HT1080 (cell line): ENCODE measurements at regions not wholly inside any gene's neighbourhood (a gene's known extent, or its start where the extent isn't known, plus 50 kb on each side); places are given as distances from the start of the nearest gene placed in this dataset.
"Not testable (repeated sequence)": the region's sequence is repeated elsewhere in the genome, so short reads cannot be mapped to it uniquely, and the experiment has no call there.

Experiments
- DNase-seq: peaks from one replicate; pipeline ENCODE4 v3.0.0-alpha.2; 2015; ENCODE audit warnings: low read depth

- no peak for DNase-seq
These were observed 353.9 kb upstream of the PKN2 start for GRCh38 chr1:88330201-88330600.

GRCh38 chr1:88333086-88333695, 350.9 kb upstream of the PKN2 start:
- DNase-seq: no peak

GRCh38 chr1:88341447-88341846, 342.6 kb upstream of the PKN2 start:
- DNase-seq: no peak

- DNase-seq: not testable (repeated sequence)
These were observed 342.0 kb upstream of the PKN2 start for GRCh38 chr1:88342081-88342480.

- DNase-seq: no peak
These were observed 333.4 kb upstream of the PKN2 start for GRCh38 chr1:88350648-88351047.

- no peak for DNase-seq
These were observed 332.1 kb upstream of the PKN2 start for GRCh38 chr1:88351960-88352359.

GRCh38 chr1:88354256-88354655, 329.8 kb upstream of the PKN2 start:
- DNase-seq: no peak

GRCh38 chr1:88357729-88358128, 326.3 kb upstream of the PKN2 start:
- DNase-seq: no peak

GRCh38 chr1:88371436-88372023, 312.5 kb upstream of the PKN2 start:
- peak; percentile 13 for DNase-seq

GRCh38 chr1:88375977-88376376, 308.1 kb upstream of the PKN2 start:
- DNase-seq: no peak

- DNase-seq: no peak
These were observed 307.7 kb upstream of the PKN2 start for GRCh38 chr1:88376421-88376820.

- DNase-seq: no peak
These were observed 305.5 kb upstream of the PKN2 start for GRCh38 chr1:88378560-88378959.

GRCh38 chr1:88394958-88395357, 289.1 kb upstream of the PKN2 start:
- DNase-seq: no peak

- DNase-seq: no peak
These were observed 285.7 kb upstream of the PKN2 start for GRCh38 chr1:88398338-88398737.

- DNase-seq: no peak
These were observed 284.4 kb upstream of the PKN2 start for GRCh38 chr1:88399690-88400089.

- no peak for DNase-seq
These were observed 282.8 kb upstream of the PKN2 start for GRCh38 chr1:88401313-88401712.

GRCh38 chr1:88404582-88404981, 279.5 kb upstream of the PKN2 start:
- no peak for DNase-seq

- no peak for DNase-seq
These were observed 276.8 kb upstream of the PKN2 start for GRCh38 chr1:88407248-88407647.

GRCh38 chr1:88421997-88422396, 262.1 kb upstream of the PKN2 start:
- no peak for DNase-seq

- DNase-seq: peak; percentile 57
These were observed 250.5 kb upstream of the PKN2 start for GRCh38 chr1:88433556-88433955.

- DNase-seq: no peak
These were observed 249.2 kb upstream of the PKN2 start for GRCh38 chr1:88434836-88435235.

GRCh38 chr1:88441022-88441421, 243.1 kb upstream of the PKN2 start:
- no peak for DNase-seq

GRCh38 chr1:88451856-88452255, 232.2 kb upstream of the PKN2 start:
- no peak for DNase-seq

- no peak for DNase-seq
These were observed 230.8 kb upstream of the PKN2 start for GRCh38 chr1:88453295-88453694.
